Epithelial cell of prostate (primary cell): ENCODE measurements at regions not wholly inside any gene's neighbourhood (a gene's known extent, or its start where the extent isn't known, plus 50 kb on each side); places are given as distances from the start of the nearest gene placed in this dataset.

Experiments
- DNase-seq: peaks from one replicate; pipeline ENCODE4 v3.0.0-alpha.2; 2011; ENCODE audit warnings: low read depth, low spot score
- H3K27ac ChIP-seq: fragments of 450-650 bp; 2 replicates; pipeline ENCODE4 v1.5.1; 2017; ENCODE audit warnings: mild to moderate bottlenecking

DNA sequence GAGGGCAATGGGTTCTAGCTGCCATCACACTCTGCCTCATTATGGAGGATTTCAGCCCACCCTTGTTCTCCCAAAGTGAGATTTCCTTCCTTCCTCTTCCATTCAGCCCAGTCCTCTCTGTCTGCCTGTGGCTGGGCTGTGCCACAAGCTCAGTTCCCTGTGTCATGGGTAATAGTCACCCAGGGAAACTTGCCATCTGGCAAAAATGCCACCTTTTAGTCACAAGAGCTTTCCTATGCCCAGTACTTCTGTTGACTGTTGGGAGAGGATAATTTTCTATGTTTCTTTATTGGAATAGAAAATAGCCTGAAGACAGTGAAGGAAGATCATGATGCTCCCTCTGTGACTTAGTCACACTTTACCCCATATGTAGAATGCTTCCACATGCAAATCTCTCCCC lies 71.4 kb downstream of the TLR4 start:
- no peak overlapping the region for H3K27ac ChIP-seq
- no peak for DNase-seq

GRCh38 chr9:117777823-117778222 lies 73.6 kb downstream of the TLR4 start:
- DNase-seq, result no peak
- H3K27ac ChIP-seq, result no peak overlapping the region

DNA sequence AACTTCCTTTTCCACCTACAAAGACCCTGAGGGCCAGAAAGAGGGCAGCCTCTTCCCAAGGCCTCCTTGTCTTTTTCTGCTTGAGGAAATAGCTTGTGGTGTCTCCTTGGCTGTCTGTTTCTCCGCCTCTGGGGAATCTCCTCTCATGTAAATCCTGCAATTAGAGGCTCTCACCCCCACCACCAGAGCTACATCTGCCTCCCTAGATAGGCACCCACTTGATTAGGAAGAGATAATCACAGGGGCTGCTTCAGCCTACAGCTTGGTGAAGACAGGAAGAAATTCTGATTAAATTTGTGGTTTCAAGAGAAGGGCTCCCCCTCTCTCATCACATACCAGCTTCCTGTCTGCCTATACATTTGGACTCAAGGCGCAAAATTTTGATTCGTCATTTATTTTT lies 75.6 kb downstream of the TLR4 start:
- DNase-seq, result no peak
- H3K27ac ChIP-seq, result no peak overlapping the region

DNA sequence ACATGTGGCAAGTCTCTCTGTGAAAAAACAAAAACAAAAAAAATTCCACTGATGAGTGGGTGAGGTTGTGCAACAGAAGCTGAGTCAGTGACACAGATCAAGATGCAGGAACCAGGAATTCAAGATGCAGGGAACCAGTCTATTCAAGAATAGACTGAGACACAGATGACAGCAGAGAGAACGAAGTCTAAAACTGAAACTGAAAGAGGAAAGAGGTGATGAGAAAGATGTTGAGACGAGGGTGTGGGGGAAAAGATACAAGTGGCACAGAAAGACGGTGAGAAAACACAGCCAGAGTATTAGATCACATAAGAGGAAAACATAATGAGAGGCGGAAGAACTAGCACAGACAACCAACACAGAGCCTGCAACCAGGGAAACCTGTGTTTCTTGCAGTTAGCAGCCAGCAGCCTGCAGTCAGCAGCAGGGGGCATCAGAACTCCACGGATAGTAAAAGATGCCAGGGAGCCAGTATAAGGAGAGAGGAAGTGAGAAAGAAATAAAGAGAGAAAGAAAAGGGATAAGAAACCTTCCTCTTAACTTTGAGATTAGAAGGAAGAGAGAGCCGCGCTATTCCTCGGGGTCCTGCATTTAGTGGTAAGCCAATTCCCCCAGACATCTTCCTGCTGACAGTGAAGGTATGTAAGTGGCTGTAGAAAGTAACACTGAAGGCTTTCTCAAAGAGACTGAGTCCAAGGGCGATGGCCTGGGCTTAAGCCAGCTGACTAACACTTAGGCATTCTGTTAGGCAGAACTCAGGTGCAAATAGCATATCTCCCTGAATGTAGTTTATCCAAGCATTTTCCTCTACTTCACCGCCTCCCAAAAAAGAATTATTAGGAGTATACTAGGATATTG lies 79.0 kb downstream of the TLR4 start:
- peak; percentile 18 for DNase-seq
- H3K27ac ChIP-seq, result no peak overlapping the region

GRCh38 chr9:117783828-117784227 lies 79.6 kb downstream of the TLR4 start:
- no peak overlapping the region for H3K27ac ChIP-seq
- no peak for DNase-seq

DNA sequence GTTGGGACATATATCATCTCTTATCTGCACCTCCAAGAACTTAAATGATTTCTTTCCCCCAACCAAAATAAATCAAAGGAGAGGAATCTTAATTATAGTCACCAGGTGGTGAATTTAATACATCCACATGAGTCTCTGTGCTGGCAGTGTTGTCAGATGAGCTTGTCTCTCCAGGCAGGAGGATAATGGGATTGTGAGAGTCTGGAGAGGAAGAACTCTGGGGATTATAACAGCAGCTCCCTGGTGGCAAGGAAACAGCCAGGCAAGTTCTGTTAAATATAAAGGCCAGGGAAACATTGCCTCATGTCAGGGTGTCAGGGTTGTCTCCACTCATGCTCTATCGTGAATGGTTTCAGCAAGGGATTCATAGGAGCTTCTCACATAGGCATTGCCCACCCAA lies 80.8 kb downstream of the TLR4 start:
- no peak for DNase-seq
- H3K27ac ChIP-seq, result no peak overlapping the region

DNA sequence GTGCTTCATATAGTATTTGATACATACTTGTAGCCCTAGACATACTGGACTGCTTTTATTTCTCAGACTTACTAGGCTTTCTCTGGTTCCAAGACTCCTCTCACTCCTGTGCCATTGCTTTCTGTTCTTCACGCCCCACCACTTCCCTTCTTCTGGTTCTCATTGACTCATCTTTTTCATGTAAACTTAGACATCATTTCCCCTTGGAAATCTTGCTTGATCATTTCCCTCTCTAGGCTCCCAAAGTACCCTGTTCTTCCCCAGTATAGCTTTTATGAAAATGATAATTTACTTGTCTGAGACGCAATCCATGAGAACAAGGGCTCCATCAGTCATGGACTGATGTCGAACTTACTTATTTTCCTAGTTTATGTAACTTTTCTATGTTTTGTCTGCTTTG lies 83.5 kb downstream of the TLR4 start:
- DNase-seq, result no peak
- H3K27ac ChIP-seq, result no peak overlapping the region

DNA sequence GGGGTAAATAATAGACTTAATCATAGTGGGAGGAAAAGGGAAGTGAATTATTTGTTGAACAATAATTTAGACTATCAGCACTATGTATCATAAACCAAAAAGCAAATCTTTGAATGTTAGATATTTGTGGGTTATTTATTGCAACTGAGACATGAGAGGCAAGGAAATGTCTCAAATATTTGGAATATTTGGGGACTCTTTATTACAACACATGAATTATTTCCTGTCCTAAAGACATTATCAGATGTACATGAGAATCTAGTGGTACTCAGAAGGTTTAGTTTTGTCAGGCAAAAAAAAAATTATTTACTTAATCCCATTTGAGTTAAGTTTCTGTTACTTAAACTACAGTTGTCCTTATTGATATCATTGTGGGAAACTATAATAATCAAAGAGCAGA lies 91.1 kb downstream of the TLR4 start:
- no peak overlapping the region for H3K27ac ChIP-seq
- no peak for DNase-seq

DNA sequence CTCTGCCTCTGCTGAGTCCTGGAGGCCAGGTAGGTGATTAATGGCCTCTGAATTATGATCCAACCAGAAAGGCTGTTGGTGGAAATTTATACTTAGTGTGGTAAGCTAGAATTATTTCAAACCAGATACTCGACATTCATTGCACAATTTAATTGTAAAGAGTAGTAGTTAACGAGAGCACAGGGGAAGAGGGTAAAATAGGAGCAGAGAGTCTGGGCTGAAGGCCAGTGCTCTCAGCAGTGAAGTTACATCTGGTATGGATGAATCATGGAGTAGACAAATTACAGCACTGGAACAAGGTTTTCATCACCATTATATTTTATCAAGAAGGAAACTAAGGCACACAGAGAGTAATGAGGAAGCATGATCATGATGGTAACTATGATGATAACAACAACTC lies 92.5 kb downstream of the TLR4 start:
- H3K27ac ChIP-seq, result no peak overlapping the region
- no peak for DNase-seq

- no peak for DNase-seq
- H3K27ac ChIP-seq, result no peak overlapping the region
These were observed 96.2 kb downstream of the TLR4 start for GRCh38 chr9:117800389-117800788.

- no peak overlapping the region for H3K27ac ChIP-seq
- DNase-seq, result no peak
These were observed 105.5 kb downstream of the TLR4 start for GRCh38 chr9:117809751-117810150.

DNA sequence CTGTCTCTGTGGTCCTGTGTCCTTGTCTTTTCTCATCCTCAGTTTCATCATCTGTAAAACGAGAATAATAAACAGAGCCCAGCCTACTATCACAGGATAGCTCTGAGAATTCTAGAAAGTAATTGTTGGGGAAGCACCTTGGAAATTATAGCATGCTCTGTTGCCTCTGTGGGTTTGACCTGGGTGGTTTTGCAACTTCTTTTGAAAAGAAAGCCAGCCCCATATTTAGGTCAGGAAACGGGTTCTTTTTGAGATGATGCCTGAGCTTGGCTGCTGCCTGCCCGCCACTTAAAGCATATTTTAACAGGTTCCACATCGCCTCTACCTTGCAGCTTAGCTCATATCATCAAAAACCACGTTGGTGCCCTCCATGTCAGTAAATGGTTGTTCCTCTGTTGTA lies 111.1 kb downstream of the TLR4 start:
- no peak for DNase-seq
- no peak overlapping the region for H3K27ac ChIP-seq

DNA sequence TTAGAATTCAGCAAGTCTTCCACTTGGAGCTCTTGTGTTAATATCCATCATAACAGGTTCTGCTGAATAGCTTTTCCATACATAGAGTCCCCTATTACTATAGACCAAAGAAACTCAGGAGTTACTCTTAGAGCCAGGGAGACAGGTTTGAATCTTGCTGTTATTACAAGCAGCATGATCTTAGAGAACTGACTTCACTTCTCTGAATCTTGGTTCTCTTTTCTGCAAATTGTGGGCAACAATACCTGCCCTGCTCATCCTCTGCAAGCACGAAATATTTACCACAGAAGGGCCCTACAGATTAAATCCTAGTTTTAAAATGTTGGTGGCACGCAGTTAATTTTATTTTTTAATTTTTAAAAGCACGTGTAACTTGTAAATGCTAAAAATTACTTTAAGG lies 111.7 kb downstream of the TLR4 start:
- no peak overlapping the region for H3K27ac ChIP-seq

DNA sequence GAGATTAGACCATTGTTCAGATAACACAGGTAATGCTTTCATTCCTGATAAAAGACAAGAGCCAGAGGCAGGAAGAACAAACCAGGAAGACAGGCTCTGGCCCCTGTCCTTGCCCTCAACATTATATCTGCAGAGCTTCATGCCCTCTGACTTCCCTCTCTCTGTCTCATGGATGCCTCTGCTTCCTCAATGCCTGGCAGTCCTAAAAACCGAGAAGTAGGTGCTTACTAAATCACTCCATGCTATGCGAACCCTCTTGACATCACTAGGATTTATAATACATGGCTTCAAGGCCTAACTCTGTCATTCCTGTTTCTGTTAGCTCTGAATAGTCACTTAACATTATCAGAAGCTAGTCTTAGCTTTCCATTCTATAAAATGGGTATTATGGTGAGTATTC lies 117.8 kb downstream of the TLR4 start:
- H3K27ac ChIP-seq, result no peak overlapping the region
- no peak for DNase-seq

More for the DNA sequence above, 111.7 kb downstream of the TLR4 start:
- no peak for DNase-seq

DNA sequence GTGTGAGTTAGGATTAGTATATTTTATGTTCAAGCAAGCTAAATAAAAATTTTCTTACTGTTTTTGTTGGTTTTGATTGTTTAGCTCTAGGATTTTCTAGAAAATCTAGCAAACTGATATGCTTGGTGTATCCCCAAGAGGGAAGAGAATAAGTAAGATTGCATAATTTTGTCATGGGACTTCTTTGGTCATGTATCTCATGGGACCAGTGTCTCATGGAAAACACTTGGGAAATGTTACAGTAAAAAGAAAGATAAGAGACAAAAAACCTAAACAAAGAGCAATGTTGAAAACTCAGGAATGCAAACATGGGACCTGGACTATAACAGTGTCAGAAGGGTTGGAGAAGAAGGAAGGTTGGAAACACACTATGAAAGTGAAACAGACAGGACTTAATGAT lies 119.4 kb downstream of the TLR4 start:
- DNase-seq, result no peak
- no peak overlapping the region for H3K27ac ChIP-seq

GRCh38 chr9:117825609-117826347 lies 121.6 kb downstream of the TLR4 start:
- no peak overlapping the region for H3K27ac ChIP-seq
- no peak for DNase-seq

DNA sequence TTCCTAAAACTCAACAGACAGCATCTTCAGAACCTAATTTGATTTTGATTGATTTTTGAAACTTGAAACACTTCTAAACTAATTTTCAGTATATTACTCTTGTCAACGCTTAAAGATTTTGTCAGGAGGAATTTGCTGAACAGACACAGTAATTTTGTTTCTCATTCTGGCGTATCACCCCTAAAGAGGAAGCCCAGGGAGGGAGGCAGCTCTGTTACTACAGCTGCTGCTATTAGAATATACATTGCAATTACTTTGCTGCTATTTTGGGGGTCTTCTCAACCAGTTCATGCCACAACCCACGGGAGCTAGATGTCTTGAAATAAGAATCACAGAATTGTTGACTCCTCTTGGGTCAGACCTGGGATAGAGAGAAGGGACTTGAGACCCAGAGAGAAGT lies 122.6 kb downstream of the TLR4 start:
- no peak for DNase-seq
- no peak overlapping the region for H3K27ac ChIP-seq

DNA sequence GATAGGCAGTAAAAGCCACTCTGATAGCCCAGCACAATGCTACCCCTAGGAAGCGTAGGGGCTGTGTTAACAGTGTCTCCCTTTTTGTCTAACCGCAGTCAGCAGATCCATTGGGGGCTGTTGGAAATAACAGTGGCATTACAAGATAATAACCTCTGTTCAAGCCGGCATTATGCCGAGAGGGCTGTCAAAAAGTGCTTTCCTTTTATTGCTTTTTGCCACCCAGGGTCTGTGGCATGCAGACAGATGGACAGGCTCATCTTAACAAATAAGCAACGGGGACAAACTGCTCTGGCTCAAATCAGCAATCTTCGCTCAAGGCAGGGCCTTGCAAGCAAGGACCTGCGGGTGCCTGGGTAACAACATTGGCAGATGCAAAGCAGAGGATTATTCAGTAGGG lies 123.3 kb downstream of the TLR4 start:
- H3K27ac ChIP-seq, result no peak overlapping the region
- no peak for DNase-seq

DNA sequence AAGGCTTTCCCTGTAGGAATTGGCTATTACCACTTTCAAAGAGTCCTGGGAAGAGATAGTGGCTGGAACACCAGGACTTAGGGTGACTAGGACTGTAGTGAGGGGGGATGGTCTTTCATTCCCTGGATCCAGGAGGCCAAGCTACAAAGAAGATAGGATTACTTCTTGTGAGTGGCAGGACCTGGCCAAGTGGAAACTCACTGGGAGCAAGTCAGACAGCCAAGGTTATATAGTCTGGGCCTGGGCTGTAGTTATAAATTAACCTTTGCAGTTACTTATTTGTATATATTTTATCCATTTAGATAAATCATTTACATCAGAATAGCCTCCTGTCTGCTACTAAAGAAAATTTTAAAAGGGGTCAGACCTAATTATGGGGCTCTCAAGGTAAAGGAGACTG lies 124.3 kb downstream of the TLR4 start:
- DNase-seq, result no peak
- H3K27ac ChIP-seq, result no peak overlapping the region

DNA sequence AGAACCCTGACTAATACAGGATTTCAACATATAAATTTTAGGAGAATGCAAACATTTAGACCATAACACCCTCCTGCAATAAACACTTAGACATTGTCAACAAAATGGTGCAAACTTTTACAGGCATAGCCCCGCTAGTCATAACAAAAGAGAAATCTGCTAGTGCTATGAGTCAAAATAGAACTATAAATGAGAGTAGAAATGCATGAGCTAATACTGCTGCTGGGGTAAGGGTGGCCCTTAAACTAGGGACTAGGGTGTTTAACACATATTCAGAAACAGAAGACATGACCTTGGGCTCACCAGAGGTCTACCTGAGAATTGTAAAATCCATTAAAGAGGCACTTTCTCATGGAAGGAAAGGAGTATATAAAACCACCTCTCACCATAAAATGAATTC lies 131.6 kb downstream of the TLR4 start:
- no peak overlapping the region for H3K27ac ChIP-seq
- no peak for DNase-seq

GRCh38 chr9:117839862-117840261 lies 135.7 kb downstream of the TLR4 start:
- DNase-seq, result no peak
- no peak overlapping the region for H3K27ac ChIP-seq
